Stimulated activated CD4-positive, alpha-beta T cell treated with anti-CD3 and anti-CD28 coated beads, Interleukin-15, amount 100 ng/mL, for 1 hour (primary cell): ENCODE measurements at regions not wholly inside any gene's neighbourhood (a gene's known extent, or its start where the extent isn't known, plus 50 kb on each side); places are given as distances from the start of the nearest gene placed in this dataset.
"Not testable (repeated sequence)": the region's sequence is repeated elsewhere in the genome, so short reads cannot be mapped to it uniquely, and the experiment has no call there.

Experiments used
- DNase-seq, 2 donors: peaks; one replicate each; pipeline ENCODE4 v3.0.0-alpha.2; 2020; ENCODE audit warnings: low read depth in 1 of 2, low spot score in 1 of 2

DNA sequence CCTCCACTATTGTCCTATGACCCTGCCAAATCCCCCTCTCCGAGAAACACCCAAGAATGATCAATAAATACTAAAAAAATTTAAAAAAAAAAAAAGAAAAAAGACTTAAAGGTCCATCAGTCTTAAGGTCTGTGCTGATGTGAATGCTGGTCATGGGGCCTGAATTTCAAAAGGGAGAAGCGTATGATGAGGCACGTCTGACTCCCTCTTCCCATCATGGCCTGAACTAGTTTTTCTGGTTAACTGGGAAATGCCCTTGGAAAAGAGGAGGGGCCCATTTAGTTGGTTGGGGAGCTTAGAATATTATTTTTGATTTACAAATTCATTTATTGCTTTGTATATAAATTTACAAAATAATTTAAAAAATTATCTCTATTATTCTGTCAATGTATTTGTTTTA, 291.0 kb upstream of the CDH19 start:
- no peak for DNase-seq

GRCh38 chr18:66892388-66892787, 288.5 kb upstream of the CDH19 start:
- DNase-seq, result not testable (repeated sequence)

- no peak for DNase-seq
Observed at GRCh38 chr18:66874812-66875474, 271.1 kb upstream of the CDH19 start.

DNA sequence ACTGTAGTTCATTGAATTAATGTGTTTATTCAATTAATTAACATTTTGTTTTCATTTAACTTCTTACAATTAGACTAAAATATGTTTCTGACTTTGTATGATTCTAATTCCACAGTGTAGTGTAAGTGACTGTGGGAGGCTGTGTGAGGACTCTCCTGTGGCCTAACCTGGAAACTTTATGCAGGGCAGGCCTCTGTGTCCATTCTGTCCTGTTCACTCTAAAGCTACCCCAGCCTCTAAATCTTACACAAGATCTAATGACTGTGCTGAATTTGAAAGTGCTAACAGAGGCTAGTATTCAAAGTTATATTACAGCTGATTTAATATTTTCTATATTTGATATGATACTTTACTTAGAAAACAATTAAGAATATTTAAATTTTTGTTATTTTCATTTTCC, 270.5 kb upstream of the CDH19 start:
- DNase-seq, result no peak

DNA sequence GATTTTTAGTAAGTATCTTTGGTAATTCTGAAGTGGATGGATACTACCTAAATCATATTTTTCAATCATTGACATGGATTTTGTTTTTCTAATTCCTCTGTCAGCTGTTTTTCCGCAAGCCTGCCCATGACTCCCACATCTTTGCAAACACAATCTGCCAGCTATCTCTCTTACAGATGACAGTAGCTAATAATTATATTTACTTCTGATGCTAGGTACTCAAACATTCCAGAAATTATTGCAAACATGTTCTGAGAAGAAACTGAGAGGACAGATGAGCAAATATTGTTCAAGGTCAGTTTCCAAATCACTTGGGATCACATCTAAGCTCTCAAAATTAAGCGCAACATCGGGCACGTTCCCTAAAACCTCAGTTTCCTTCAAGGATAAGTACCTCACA, 270.0 kb upstream of the CDH19 start:
- DNase-seq, result no peak

- DNase-seq, result no peak
Observed at GRCh38 chr18:66872277-66872676, 268.4 kb upstream of the CDH19 start.

DNA sequence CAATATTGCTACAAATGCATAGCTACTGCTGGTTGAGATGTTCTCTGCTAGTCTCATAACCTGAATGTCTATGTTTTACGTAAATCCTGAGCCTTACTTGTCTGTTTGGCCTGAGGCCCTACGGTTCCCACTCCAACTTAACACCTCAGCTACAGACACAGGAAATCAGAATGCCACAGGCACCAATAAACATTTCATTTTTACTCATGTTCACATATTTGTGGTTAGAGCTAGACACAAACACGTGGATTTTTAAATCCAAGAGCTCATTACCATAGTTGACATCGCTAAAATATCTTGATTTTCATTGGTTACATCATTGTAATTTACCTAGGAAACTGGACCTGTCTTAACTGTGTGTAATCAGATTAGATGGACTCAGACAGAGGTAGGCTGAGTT, 263.8 kb upstream of the CDH19 start:
- no peak for DNase-seq

GRCh38 chr18:66866427-66866940, 262.6 kb upstream of the CDH19 start:
- DNase-seq, result not testable (repeated sequence)

GRCh38 chr18:66838340-66838987, 234.6 kb upstream of the CDH19 start:
- no peak for DNase-seq

DNA sequence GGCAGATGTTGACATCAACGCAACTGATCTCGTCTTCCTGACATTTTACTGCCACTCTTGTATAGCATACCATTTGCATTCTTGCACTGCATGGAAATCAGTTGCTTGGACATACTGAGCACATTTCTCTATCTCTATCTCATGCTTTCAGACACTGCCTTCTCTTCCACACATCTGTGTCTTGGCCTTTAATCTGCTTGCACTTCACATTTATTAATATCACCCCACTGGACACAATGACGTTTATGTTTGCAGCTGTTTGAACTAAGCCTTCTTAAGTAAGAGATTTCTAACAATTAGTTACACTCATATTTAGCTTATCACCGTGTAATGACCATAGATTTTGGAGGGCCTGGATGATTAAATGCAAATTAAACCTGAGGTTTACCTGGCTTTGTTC, 229.8 kb upstream of the CDH19 start:
- DNase-seq, result no peak

GRCh38 chr18:66826211-66826610, 222.3 kb upstream of the CDH19 start:
- DNase-seq, result no peak

GRCh38 chr18:66825347-66825746, 221.5 kb upstream of the CDH19 start:
- no peak for DNase-seq

GRCh38 chr18:66819235-66819634, 215.3 kb upstream of the CDH19 start:
- no peak for DNase-seq

DNA sequence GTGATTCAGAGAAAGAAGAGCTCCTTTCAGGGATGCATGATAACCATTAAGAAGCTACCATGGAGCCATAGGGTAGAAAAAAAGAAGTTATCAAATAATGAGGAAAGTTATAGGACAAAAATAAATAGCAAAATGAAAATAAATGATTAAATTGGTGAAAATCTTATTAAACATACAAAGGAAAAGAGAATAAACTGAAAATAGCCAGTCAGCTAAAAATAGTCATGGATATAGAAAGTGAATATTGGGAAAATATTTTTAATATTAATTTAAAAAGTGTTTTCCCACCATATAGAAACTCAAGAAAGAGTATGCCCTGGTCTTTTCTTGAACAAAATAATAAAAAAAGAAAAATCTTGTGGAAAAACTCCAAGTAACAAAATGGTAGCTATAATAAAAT, 209.2 kb upstream of the CDH19 start:
- no peak for DNase-seq

GRCh38 chr18:66795051-66795450, 191.2 kb upstream of the CDH19 start:
- no peak for DNase-seq

- no peak for DNase-seq
Observed at GRCh38 chr18:66792466-66792865, 188.6 kb upstream of the CDH19 start.

DNA sequence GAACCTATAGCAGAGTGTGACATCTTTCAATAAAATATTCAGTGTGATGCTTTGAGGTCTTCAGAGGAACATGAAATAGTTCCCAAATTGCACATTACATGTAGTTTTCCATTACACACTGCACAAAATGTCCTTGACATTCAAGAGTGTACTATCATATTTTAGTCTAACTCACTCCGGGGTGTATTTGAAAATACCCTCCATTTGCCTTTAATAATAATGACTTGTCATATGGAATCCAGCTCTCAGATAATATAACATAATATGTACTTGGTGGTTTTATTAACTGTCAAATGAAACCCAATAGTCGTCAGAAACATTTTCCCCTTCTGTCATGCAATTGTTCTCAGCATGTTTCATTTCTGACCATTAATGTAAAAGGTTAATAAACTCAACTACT, 176.7 kb upstream of the CDH19 start:
- no peak for DNase-seq

- DNase-seq, result no peak
Observed at GRCh38 chr18:66778048-66778447, 174.2 kb upstream of the CDH19 start.

- no peak for DNase-seq
Observed at GRCh38 chr18:66769375-66769774, 165.5 kb upstream of the CDH19 start.

- no peak for DNase-seq
Observed at GRCh38 chr18:66764230-66764629, 160.3 kb upstream of the CDH19 start.

DNA sequence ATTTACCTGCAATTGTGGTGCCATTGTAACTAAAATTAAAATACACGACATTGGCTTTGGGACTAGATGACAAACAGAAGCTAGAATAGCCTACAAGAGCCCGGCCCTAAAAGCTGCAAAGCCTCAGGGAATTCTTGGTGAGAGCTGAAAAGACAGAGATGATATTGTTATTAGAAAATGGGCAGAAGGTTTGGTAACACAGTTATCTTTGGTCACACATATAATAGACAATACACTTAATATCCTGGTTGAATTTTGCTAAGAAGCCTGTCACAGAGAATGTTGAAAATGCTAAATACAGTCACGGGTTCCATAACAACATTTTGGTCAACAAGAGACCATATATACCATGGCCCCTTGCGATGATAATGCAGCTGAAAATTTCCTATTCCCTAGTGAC, 157.3 kb upstream of the CDH19 start:
- no peak for DNase-seq

- no peak for DNase-seq
Observed at GRCh38 chr18:66760559-66760958, 156.7 kb upstream of the CDH19 start.
